Kidney epithelial cell (primary cell): ENCODE measurements at regions not wholly inside any gene's neighbourhood (a gene's known extent, or its start where the extent isn't known, plus 50 kb on each side); places are given as distances from the start of the nearest gene placed in this dataset.
"Not testable (repeated sequence)": the region's sequence is repeated elsewhere in the genome, so short reads cannot be mapped to it uniquely, and the experiment has no call there.

Experiments
- DNase-seq: peaks from one replicate; pipeline ENCODE4 v3.0.0-alpha.2; 2010; ENCODE audit warnings: low read depth
- H3K27me3 ChIP-seq: 2 replicates; pipeline ENCODE4 v1.6.0; 2011; ENCODE audit warnings: low read length; ENCODE audit not compliant: control insufficient read depth, insufficient read depth
- H3K36me3 ChIP-seq: 2 replicates; pipeline ENCODE4 v1.5.1; 2011; ENCODE audit warnings: low read length; ENCODE audit not compliant: control insufficient read depth, insufficient read depth
- H3K4me3 ChIP-seq: 2 replicates; pipeline ENCODE4 v1.5.1; 2011; ENCODE audit warnings: low read depth, mild to moderate bottlenecking, control low read depth, low read length
- TF ChIP-seq, protein P1 (sequence below): IDR thresholded peaks from 2 replicates; pipeline ENCODE4 v1.5.1; 2011; ENCODE audit warnings: mild to moderate bottlenecking, moderate library complexity, low read length, control low read depth, inconsistent platforms; ENCODE audit not compliant: insufficient read depth, poor library complexity, severe bottlenecking

- Histone ChIP-seq H3K36me3 (no peaks in the 10 kb centered on the region), H3K4me3 (no peak overlapping the region), H3K27me3 (no peaks in the 10 kb centered on the region)
- TF ChIP-seq, protein P1, sequence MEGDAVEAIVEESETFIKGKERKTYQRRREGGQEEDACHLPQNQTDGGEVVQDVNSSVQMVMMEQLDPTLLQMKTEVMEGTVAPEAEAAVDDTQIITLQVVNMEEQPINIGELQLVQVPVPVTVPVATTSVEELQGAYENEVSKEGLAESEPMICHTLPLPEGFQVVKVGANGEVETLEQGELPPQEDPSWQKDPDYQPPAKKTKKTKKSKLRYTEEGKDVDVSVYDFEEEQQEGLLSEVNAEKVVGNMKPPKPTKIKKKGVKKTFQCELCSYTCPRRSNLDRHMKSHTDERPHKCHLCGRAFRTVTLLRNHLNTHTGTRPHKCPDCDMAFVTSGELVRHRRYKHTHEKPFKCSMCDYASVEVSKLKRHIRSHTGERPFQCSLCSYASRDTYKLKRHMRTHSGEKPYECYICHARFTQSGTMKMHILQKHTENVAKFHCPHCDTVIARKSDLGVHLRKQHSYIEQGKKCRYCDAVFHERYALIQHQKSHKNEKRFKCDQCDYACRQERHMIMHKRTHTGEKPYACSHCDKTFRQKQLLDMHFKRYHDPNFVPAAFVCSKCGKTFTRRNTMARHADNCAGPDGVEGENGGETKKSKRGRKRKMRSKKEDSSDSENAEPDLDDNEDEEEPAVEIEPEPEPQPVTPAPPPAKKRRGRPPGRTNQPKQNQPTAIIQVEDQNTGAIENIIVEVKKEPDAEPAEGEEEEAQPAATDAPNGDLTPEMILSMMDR, result no peak
- DNase-seq, result no peak
Measured at GRCh38 chr22:34805771-34806170, 260.2 kb upstream of the ISX start.

GRCh38 chr22:34808618-34809017 is 257.3 kb upstream of the ISX start:
- DNase-seq, result no peak
- TF ChIP-seq, protein P1, result no peak
- Histone ChIP-seq H3K27me3 (no peaks in the 10 kb centered on the region), H3K36me3 (no peaks in the 10 kb centered on the region), H3K4me3 (no peak overlapping the region)

- DNase-seq, result peak; percentile 81
- TF ChIP-seq, protein P1, result no peak
- H3K27me3 ChIP-seq, result no peaks in the 10 kb centered on the region
- no peak overlapping the region for H3K4me3 ChIP-seq
- no peaks in the 10 kb centered on the region for H3K36me3 ChIP-seq
Measured at GRCh38 chr22:34812631-34813030, 253.3 kb upstream of the ISX start.

DNA sequence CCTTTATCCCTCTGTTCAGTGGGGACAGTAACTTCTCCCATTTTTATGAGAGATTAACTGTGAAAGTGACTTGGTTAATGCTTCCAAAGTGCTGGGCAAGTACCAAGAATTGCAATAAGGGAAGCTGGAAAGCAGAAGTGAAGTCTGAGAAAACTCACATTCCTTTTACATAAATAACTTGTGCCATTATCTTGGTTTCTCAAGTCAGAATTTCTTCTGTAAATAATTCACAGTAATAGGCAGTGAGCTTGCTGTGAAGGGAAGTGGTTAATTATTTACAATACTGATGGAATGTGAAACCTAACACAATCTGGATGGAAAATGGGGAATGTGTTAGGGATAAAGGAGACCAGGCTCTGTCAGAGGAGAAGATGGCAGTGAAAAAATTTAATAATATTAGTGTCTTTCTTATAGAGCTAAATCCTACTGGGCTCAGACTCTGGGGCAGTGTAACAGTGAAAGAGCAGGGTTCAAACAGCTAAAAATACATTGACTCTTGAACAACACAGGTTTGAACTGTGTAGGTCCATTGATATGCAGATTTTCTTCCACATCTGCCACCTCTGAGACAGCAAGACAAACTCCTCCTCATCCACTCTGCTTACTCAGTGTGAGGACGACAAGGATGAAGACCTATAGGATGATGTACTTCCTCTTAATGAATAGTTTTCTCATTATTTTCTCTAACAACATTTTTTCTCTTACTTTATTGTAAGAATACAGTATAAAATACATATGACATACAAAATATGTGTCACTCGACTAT is 251.5 kb upstream of the ISX start:
- Histone ChIP-seq H3K36me3 (no peaks in the 10 kb centered on the region), H3K4me3 (no peak overlapping the region), H3K27me3 (no peaks in the 10 kb centered on the region)
- DNase-seq, result peak; percentile 89
- TF ChIP-seq, protein P1, result no peak

- no peak overlapping the region for H3K4me3 ChIP-seq
- no peaks in the 10 kb centered on the region for H3K27me3 ChIP-seq
- H3K36me3 ChIP-seq, result no peaks in the 10 kb centered on the region
- no peak for DNase-seq
- TF ChIP-seq, protein P1, result no peak
Measured at GRCh38 chr22:34829485-34829884, 236.5 kb upstream of the ISX start.

DNA sequence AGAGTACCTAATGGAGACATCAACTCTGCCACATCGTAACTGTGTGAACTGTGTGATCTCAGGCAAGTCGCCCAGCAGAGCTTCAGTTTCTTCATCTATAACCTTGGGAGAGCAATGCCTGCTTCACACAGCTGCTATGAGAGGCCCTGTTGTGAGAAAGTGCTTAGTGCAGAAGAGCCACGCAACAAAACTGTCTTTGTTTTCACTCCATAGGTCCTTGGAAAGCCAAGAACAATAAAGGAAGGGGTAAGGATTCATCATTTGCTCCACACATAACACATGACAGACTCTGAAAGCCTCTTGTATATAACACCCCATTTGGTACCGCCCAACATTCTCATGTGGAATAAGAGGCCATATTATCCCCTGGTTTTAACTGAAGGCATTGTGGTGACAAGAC is 231.9 kb upstream of the ISX start:
- TF ChIP-seq, protein P1, result no peak
- no peak for DNase-seq
- Histone ChIP-seq H3K27me3 (no peaks in the 10 kb centered on the region), H3K4me3 (no peak overlapping the region), H3K36me3 (no peaks in the 10 kb centered on the region)

DNA sequence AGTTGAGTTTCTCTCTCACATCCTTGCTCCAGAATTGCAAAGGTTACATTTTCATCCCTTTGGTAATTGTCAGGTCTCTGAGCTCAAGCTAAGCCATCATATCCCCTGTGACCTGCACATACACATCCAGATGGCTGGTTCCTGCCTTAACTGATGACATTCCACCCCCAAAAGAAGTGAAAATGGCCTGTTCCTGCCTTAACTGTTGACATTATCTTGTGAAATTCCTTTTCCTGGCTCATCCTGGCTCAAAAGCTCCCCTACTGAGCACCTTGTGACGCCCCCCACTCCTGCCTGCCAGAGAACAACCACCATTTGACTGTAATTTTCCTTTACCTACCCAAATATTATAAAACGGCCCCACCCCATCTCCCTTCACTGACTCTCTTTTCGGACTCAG is 231.4 kb upstream of the ISX start:
- H3K36me3 ChIP-seq, H3K27me3 ChIP-seq, H3K4me3 ChIP-seq, DNase-seq: not testable (repeated sequence)
